Body of pancreas (tissue), 4 donors: ENCODE measurements at regions not wholly inside any gene's neighbourhood (a gene's known extent, or its start where the extent isn't known, plus 50 kb on each side); places are given as distances from the start of the nearest gene placed in this dataset.

ENCODE experiments used
- POLR2A ChIP-seq, 3 donors: fragments of 450-650 bp; IDR thresholded peaks; one replicate each; pipeline ENCODE4 v1.6.1; 2016; ENCODE audit warnings: antibody characterized with exemption in 3 of 3, mild to moderate bottlenecking in 2 of 3
- TF ChIP-seq, protein P1 (sequence below), 7 experiments: fragments of 450-650 bp in 4 of 7; fragments of 200-600 bp in 3 of 7; sonication (generic) in 3 of 7; IDR thresholded peaks; one replicate each; pipeline ENCODE4 v1.5.1; 2016 to 2019; ENCODE audit warnings: antibody characterized with exemption in 7 of 7

GRCh38 chr14:101007765-101008164, 104.2 kb upstream of the RTL1 start:
- TF ChIP-seq, protein P1, sequence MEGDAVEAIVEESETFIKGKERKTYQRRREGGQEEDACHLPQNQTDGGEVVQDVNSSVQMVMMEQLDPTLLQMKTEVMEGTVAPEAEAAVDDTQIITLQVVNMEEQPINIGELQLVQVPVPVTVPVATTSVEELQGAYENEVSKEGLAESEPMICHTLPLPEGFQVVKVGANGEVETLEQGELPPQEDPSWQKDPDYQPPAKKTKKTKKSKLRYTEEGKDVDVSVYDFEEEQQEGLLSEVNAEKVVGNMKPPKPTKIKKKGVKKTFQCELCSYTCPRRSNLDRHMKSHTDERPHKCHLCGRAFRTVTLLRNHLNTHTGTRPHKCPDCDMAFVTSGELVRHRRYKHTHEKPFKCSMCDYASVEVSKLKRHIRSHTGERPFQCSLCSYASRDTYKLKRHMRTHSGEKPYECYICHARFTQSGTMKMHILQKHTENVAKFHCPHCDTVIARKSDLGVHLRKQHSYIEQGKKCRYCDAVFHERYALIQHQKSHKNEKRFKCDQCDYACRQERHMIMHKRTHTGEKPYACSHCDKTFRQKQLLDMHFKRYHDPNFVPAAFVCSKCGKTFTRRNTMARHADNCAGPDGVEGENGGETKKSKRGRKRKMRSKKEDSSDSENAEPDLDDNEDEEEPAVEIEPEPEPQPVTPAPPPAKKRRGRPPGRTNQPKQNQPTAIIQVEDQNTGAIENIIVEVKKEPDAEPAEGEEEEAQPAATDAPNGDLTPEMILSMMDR (IDR thresholded peaks at IDR 0.05) = no peak
- no peak for TF ChIP-seq POLR2A (IDR thresholded peaks at IDR 0.05)
